Gastrocnemius medialis (tissue), 4 donors: ENCODE measurements at regions not wholly inside any gene's neighbourhood (a gene's known extent, or its start where the extent isn't known, plus 50 kb on each side); places are given as distances from the start of the nearest gene placed in this dataset.
"Not testable (repeated sequence)": the region's sequence is repeated elsewhere in the genome, so short reads cannot be mapped to it uniquely, and the experiment has no call there.

Source experiments
- ATAC-seq, 2 donors: fragments of 150-250 bp; one replicate each; pipeline ENCODE4 v1.9.1; 2016
- DNase-seq, 2 donors: peaks; one replicate each; pipeline ENCODE4 v3.0.0-alpha.2; 2019
- H3K27ac ChIP-seq, 4 donors: fragments of 200-600 bp; sonication (generic); 1 replicate in 1 of 4; 2 replicates in 3 of 4; pipeline ENCODE4 v1.5.1; 2016 to 2018; ENCODE audit warnings: mild to moderate bottlenecking in 2 of 4, moderate library complexity in 1 of 4
- H3K27me3 ChIP-seq, 3 donors: fragments of 200-600 bp; sonication (generic) in 2 of 3; 1 replicate in 1 of 3; 2 replicates in 2 of 3; pipeline versions ENCODE4 v1.5.1 to v1.6.0; 2016 to 2019; ENCODE audit warnings: mild to moderate bottlenecking in 1 of 3, moderate library complexity in 1 of 3
- H3K36me3 ChIP-seq, 2 donors: fragments of 200-600 bp; sonication (generic) in 1 of 2; one replicate each; pipeline ENCODE4 v1.5.1; 2017 to 2018
- H3K4me1 ChIP-seq, 2 donors: fragments of 200-600 bp; sonication (generic) in 1 of 2; one replicate each; pipeline ENCODE4 v1.5.1; 2016 to 2017; ENCODE audit warnings: mild to moderate bottlenecking in 2 of 2
- H3K4me3 ChIP-seq, 4 donors: fragments of 200-600 bp; sonication (generic) in 3 of 4; 1 replicate in 1 of 4; 2 replicates in 3 of 4; pipeline ENCODE4 v1.5.1; 2016 to 2019; ENCODE audit warnings: mild to moderate bottlenecking in 2 of 4
- H3K9me3 ChIP-seq, 3 donors: fragments of 200-600 bp; sonication (generic) in 2 of 3; 1 replicate in 1 of 3; 2 replicates in 2 of 3; pipeline ENCODE4 v1.5.1; 2016 to 2019
- POLR2A ChIP-seq, 2 donors: fragments of 450-650 bp; IDR thresholded peaks; one replicate each; pipeline ENCODE4 v1.6.1; 2017; ENCODE audit warnings: antibody characterized with exemption in 2 of 2, mild to moderate bottlenecking in 2 of 2, moderate library complexity in 2 of 2
- in situ Hi-C, 4 donors: fragments of 200-750 bp; cut with MboI; loops; one replicate each; pipeline versions ENCODE4 v1.15.0 to v1.8.0; 2017; ENCODE audit warnings: low sequenced_read_pairs in 4 of 4
- intact Hi-C: fragments of 100-400 bp; cut with DNase I; formaldehyde crosslinking; loops from one replicate; pipeline ENCODE4 v1.15.1; 2023; ENCODE audit warnings: low total_unique reads
- TF ChIP-seq, protein P1 (sequence below), 5 experiments: fragments of 450-650 bp in 3 of 5; fragments of 200-600 bp in 2 of 5; sonication (generic) in 2 of 5; IDR thresholded peaks in 4 of 5; conservative IDR thresholded peaks in 1 of 5; 1 replicate in 4 of 5; 2 replicates in 1 of 5; pipeline ENCODE4 v1.5.1; 2016 to 2019; ENCODE audit warnings: antibody characterized with exemption in 5 of 5, mild to moderate bottlenecking in 3 of 5, moderate library complexity in 3 of 5

DNA sequence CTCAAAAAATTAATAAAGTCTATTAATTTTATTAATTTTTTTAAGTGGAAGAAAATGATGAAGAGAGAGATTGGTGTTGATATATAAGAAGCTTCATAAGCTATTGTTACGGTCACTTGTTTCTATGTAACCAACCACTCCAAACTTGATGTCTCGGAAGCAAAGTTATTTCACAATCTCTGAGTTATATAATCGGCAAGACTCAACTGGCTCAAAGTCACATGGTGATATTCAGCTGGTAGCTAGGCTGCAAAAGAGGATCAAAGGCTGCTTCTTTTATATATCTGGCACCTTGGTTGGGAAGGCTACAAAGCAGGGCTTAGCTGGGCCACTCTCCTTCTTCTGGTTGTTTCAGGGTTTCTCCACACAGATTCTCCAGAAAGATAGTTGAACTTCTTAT lies 245.1 kb upstream of the ARHGAP42 start:
- in situ Hi-C loops (no loop called here), intact Hi-C loops (no loop called here)
- no peaks in the 10 kb centered on the region for H3K27me3 ChIP-seq
- no peaks in the 10 kb centered on the region for H3K4me1 ChIP-seq
- DNase-seq = no peak
- ATAC-seq = no peak
- no peaks in the 10 kb centered on the region for H3K36me3 ChIP-seq
- no peak overlapping the region for H3K4me3 ChIP-seq
- no peak overlapping the region for H3K27ac ChIP-seq
- TF ChIP-seq POLR2A (IDR thresholded peaks at IDR 0.05) = no peak
- TF ChIP-seq, protein P1, sequence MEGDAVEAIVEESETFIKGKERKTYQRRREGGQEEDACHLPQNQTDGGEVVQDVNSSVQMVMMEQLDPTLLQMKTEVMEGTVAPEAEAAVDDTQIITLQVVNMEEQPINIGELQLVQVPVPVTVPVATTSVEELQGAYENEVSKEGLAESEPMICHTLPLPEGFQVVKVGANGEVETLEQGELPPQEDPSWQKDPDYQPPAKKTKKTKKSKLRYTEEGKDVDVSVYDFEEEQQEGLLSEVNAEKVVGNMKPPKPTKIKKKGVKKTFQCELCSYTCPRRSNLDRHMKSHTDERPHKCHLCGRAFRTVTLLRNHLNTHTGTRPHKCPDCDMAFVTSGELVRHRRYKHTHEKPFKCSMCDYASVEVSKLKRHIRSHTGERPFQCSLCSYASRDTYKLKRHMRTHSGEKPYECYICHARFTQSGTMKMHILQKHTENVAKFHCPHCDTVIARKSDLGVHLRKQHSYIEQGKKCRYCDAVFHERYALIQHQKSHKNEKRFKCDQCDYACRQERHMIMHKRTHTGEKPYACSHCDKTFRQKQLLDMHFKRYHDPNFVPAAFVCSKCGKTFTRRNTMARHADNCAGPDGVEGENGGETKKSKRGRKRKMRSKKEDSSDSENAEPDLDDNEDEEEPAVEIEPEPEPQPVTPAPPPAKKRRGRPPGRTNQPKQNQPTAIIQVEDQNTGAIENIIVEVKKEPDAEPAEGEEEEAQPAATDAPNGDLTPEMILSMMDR (IDR thresholded peaks at IDR 0.05 in 4 of 5, conservative IDR thresholded peaks at IDR 0.05 in 1 of 5) = no peak
- no peaks in the 10 kb centered on the region for H3K9me3 ChIP-seq

DNA sequence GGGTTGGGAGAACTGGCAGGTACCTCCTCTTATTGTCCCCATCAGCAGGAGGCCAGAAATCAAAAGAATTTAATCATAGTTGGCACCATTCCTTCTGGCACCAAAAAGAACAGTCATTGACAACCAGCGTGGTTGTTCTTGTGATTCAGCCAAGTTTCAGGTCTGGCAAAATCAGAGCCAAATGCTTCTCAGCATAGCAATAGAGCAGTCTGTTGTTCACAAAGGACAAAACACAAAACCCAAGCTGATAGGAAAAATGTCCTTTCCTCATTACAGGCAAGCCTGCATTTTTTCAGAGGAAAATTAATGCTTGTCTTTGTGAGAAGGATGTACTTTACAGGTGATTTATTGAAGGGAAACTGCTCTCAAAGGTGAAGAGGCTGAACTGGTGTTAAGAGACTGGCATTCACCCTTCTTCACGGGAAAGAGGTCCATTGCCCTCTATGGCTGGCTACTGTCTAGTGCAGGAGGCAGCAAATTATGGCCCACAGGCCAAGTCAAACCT lies 241.8 kb upstream of the ARHGAP42 start:
- DNase-seq = no peak
- H3K4me3 ChIP-seq = no peak overlapping the region
- H3K27ac ChIP-seq = no peak overlapping the region
- TF ChIP-seq, protein P1 (IDR thresholded peaks at IDR 0.05 in 4 of 5, conservative IDR thresholded peaks at IDR 0.05 in 1 of 5) = no peak
- no peak for TF ChIP-seq POLR2A (IDR thresholded peaks at IDR 0.05)
- H3K9me3 ChIP-seq = no peaks in the 10 kb centered on the region
- in situ Hi-C loops (no loop called here), intact Hi-C loops (no loop called here)
- no peaks in the 10 kb centered on the region for H3K4me1 ChIP-seq
- H3K27me3 ChIP-seq = no peaks in the 10 kb centered on the region
- H3K36me3 ChIP-seq = no peaks in the 10 kb centered on the region
- no peak for ATAC-seq

DNA sequence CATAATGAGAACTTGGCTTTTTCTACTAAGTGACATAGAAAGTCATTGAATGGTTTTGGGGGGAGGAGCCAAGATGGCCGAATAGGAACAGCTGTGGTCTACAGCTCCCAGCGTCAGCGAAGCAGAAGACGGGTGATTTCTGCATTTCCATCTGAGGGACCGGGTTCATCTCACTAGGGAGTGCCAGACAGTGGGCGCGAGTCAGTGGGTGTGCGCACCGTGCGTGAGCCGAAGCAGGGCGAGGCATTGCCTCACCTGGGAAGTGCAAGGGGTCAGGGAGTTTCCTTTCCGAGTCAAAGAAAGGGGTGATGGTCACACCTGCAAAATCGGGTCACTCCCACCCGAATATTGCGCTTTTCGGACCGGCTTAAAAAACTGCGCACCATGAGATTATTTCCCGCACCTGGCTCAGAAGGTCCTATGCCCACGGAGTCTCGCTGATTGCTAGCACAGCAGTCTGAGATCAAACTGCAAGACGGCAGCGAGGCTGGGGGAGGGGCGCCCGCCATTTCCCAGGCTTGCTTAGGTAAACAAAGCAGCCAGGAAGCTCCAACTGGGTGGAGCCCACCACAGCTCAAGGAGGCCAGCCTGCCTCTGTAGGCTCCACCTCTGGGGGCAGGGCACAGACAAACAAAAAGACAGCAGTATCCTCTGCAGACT lies 235.2 kb upstream of the ARHGAP42 start:
- intact Hi-C loops, H3K36me3 ChIP-seq, H3K4me1 ChIP-seq, in situ Hi-C loops, ATAC-seq, H3K9me3 ChIP-seq, H3K4me3 ChIP-seq, H3K27ac ChIP-seq, DNase-seq, H3K27me3 ChIP-seq: not testable (repeated sequence)

DNA sequence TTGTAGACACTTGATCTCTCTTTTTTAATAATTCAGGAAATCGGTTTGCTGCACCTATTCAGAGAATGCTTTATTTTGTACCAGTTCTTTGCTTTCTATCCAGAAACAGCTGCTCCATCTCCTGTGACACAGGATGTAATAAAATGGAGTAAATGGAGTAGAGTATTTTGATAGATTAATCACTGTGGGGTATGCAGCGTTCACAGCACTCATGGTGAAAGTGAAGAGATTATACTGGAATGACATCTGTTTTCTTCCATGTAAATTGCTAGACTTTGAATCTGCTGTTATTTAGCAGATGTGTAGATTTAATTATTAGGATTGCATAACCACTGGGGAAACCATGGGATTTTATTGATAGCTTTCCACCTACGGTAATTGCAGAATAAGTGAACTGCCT lies 227.3 kb upstream of the ARHGAP42 start:
- ATAC-seq = no peak
- no peak for DNase-seq
- in situ Hi-C loops (no loop called here), intact Hi-C loops (no loop called here)
- Histone ChIP-seq H3K9me3 (no peaks in the 10 kb centered on the region), H3K27ac (no peak overlapping the region), H3K4me3 (no peak overlapping the region), H3K4me1 (no peaks in the 10 kb centered on the region), H3K27me3 (no peaks in the 10 kb centered on the region), H3K36me3 (no peaks in the 10 kb centered on the region)
- no peak for TF ChIP-seq POLR2A (IDR thresholded peaks at IDR 0.05)
- TF ChIP-seq, protein P1 (IDR thresholded peaks at IDR 0.05 in 4 of 5, conservative IDR thresholded peaks at IDR 0.05 in 1 of 5) = no peak

DNA sequence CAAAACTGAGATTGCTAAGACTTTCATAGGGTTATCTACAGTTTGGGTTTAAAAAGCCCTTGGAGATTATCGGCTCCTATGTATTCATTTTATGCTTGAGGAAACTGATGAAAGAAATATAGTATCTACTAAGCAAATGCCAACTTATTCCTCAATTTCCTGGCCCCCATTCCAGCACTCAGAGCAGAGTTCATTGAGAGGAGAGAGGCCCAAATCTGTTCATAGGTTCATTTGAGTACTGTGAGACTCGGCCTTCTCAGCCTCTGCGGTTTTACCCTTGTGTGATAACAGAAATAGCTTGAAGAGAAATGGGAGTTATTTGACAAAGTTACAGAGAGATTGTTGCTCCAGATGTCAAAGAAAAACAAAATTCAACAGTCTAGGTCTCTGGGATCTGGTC lies 226.7 kb upstream of the ARHGAP42 start:
- Histone ChIP-seq H3K36me3 (no peaks in the 10 kb centered on the region), H3K27ac (no peak overlapping the region), H3K4me1 (no peaks in the 10 kb centered on the region), H3K4me3 (no peak overlapping the region), H3K27me3 (no peaks in the 10 kb centered on the region), H3K9me3 (no peaks in the 10 kb centered on the region)
- ATAC-seq = no peak
- in situ Hi-C loops = no loop called here
- no peak for DNase-seq
- no peak for TF ChIP-seq POLR2A (IDR thresholded peaks at IDR 0.05)
- TF ChIP-seq, protein P1 (IDR thresholded peaks at IDR 0.05 in 4 of 5, conservative IDR thresholded peaks at IDR 0.05 in 1 of 5) = no peak
- intact Hi-C loops = no loop called here
